Chondrocyte (in vitro differentiated cells): ENCODE measurements at regions not wholly inside any gene's neighbourhood (a gene's known extent, or its start where the extent isn't known, plus 50 kb on each side); places are given as distances from the start of the nearest gene placed in this dataset.

ENCODE experiments used
- DNase-seq: peaks from one replicate; pipeline ENCODE4 v3.0.0; 2021; ENCODE audit warnings: mixed read lengths, low spot score
- H3K27ac Mint-ChIP-seq: one replicate; pipeline ENCODE4 v1.8.0; 2021; ENCODE audit warnings: mild to moderate bottlenecking, moderate library complexity, mixed read lengths; ENCODE audit not compliant: unreplicated experiment
- H3K27me3 Mint-ChIP-seq: 2 replicates; pipeline ENCODE4 v1.8.0; 2021; ENCODE audit warnings: low read depth, mixed read lengths
- H3K36me3 Mint-ChIP-seq: 2 replicates; pipeline ENCODE4 v1.8.0; 2021; ENCODE audit warnings: low read depth, mixed read lengths
- H3K4me1 Mint-ChIP-seq: 2 replicates; pipeline ENCODE4 v1.8.0; 2021; ENCODE audit warnings: low read depth, mild to moderate bottlenecking, mixed read lengths
- H3K4me3 Mint-ChIP-seq: one replicate; pipeline ENCODE4 v1.8.0; 2021; ENCODE audit warnings: mild to moderate bottlenecking, moderate library complexity, mixed read lengths; ENCODE audit not compliant: unreplicated experiment
- H3K9me3 Mint-ChIP-seq: 2 replicates; pipeline ENCODE4 v1.8.0; 2021; ENCODE audit warnings: low read depth, mixed read lengths
- TF ChIP-seq, protein P1 (sequence below): fragments of 200-600 bp; sonication (generic); IDR thresholded peaks from 2 replicates; pipeline ENCODE4 v1.5.0; 2021; ENCODE audit warnings: antibody characterized with exemption, mild to moderate bottlenecking, moderate library complexity

DNA sequence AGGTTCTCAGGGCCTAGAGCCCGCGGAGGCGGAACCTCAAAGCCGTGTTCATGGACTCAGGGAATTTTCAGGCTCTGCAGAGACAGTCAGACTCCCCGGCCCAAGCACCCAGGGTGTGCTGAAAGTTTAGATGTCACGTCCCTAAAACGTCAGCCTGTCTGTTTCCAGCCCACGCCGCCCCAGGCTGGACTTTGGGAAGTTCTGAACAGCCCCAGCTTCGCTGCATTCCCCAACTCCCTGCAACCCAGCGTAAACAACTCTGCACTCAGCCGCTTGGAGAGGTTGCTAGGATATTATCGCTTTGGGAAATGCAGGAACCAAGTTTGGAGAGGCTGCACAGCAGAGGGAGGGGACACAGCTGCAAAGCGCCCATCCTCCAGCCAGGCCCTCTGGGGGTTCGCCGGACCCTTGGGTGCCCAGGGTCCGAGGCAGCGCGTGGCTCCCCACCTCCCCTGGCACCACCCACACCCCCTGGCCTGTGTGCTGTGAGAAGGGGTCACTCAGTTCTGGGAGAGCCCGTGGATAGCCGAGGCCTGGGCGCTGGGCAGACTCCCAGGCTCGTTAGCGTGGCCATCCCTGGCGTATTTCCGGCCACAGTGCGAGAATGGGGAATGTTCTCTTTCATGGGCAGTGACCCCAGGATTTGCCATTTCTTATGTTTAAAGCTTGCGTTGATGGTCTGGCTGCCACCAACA is 120.5 kb upstream of the FGF3 start:
- H3K27ac Mint-ChIP-seq, result no peak overlapping the region
- no peak overlapping the region for H3K4me3 Mint-ChIP-seq
- no peaks in the 10 kb centered on the region for H3K4me1 Mint-ChIP-seq
- TF ChIP-seq, protein P1, sequence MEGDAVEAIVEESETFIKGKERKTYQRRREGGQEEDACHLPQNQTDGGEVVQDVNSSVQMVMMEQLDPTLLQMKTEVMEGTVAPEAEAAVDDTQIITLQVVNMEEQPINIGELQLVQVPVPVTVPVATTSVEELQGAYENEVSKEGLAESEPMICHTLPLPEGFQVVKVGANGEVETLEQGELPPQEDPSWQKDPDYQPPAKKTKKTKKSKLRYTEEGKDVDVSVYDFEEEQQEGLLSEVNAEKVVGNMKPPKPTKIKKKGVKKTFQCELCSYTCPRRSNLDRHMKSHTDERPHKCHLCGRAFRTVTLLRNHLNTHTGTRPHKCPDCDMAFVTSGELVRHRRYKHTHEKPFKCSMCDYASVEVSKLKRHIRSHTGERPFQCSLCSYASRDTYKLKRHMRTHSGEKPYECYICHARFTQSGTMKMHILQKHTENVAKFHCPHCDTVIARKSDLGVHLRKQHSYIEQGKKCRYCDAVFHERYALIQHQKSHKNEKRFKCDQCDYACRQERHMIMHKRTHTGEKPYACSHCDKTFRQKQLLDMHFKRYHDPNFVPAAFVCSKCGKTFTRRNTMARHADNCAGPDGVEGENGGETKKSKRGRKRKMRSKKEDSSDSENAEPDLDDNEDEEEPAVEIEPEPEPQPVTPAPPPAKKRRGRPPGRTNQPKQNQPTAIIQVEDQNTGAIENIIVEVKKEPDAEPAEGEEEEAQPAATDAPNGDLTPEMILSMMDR, result no peak
- no peaks in the 10 kb centered on the region for H3K36me3 Mint-ChIP-seq
- peaks cover 16% of the 10 kb centered on the region for H3K27me3 Mint-ChIP-seq
- peak; percentile 73 for DNase-seq
- peaks cover 3% of the 10 kb centered on the region for H3K9me3 Mint-ChIP-seq

DNA sequence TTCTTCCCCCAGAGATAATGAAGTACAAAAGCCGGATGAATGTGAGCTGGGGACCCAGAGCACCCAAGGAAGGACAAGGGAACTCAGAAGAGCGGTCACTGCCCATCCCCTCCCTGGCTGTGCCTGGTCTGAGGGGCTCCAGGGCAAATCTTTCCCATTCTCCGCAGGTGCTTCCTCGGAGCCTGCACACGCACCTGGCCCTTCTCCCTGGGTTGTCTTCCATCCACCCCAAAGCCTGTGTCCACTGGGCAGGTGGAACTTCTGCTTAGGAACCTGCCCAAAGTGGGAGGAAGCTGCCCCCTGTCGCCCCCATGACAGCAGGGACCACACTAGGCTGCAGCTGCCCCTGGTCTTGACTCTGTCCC is 121.0 kb upstream of the FGF3 start:
- peak; percentile 26 for DNase-seq
- TF ChIP-seq, protein P1, result no peak
- H3K4me1 Mint-ChIP-seq, result no peaks in the 10 kb centered on the region
- no peaks in the 10 kb centered on the region for H3K36me3 Mint-ChIP-seq
- no peak overlapping the region for H3K27ac Mint-ChIP-seq
- peaks cover 3% of the 10 kb centered on the region for H3K9me3 Mint-ChIP-seq
- H3K4me3 Mint-ChIP-seq, result no peak overlapping the region
- peaks cover 16% of the 10 kb centered on the region for H3K27me3 Mint-ChIP-seq

GRCh38 chr11:69941546-69942332 is 122.5 kb upstream of the FGF3 start:
- H3K4me3 Mint-ChIP-seq, result no peak overlapping the region
- DNase-seq, result peak; percentile 48
- H3K27me3 Mint-ChIP-seq, result peaks cover 8% of the 10 kb centered on the region
- no peaks in the 10 kb centered on the region for H3K4me1 Mint-ChIP-seq
- TF ChIP-seq, protein P1, result no peak
- H3K27ac Mint-ChIP-seq, result no peak overlapping the region
- no peaks in the 10 kb centered on the region for H3K36me3 Mint-ChIP-seq
- no peaks in the 10 kb centered on the region for H3K9me3 Mint-ChIP-seq

GRCh38 chr11:69942333-69942820 is 123.2 kb upstream of the FGF3 start:
- H3K36me3 Mint-ChIP-seq, result no peaks in the 10 kb centered on the region
- H3K4me3 Mint-ChIP-seq, result no peak overlapping the region
- TF ChIP-seq, protein P1, result no peak
- H3K27ac Mint-ChIP-seq, result no peak overlapping the region
- no peaks in the 10 kb centered on the region for H3K9me3 Mint-ChIP-seq
- H3K27me3 Mint-ChIP-seq, result peaks cover 8% of the 10 kb centered on the region
- DNase-seq, result peak; percentile 52
- H3K4me1 Mint-ChIP-seq, result no peaks in the 10 kb centered on the region

DNA sequence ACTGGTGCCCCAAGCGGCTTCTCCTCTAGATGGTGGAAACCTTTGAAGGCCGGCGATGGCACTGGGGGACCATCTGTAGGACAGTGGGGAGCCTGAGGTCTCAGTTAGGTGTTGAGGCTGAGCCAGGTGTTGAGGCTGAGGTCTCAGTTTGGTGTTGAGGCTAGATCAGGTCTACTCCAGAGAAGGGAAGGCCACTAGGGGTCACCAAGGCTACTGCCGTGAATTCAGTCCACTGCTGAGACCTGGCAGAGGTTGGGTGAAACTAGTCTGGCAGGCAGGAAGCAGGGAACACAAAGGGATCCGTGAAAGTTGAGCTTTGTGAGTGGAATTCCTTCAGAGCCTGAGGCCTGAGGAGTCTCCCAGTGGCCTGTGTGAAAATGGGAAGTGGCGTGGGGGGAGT is 123.8 kb upstream of the FGF3 start:
- Mint-ChIP-seq H3K4me1 (peaks cover 2% of the 10 kb centered on the region), H3K36me3 (no peaks in the 10 kb centered on the region), H3K4me3 (no peak overlapping the region), H3K9me3 (no peaks in the 10 kb centered on the region), H3K27ac (no peak overlapping the region), H3K27me3 (peaks cover 8% of the 10 kb centered on the region)
- DNase-seq, result peak; percentile 59
- TF ChIP-seq, protein P1, result peak; percentile 44
